Prostate gland (tissue), 2 donors: ENCODE measurements at regions not wholly inside any gene's neighbourhood (a gene's known extent, or its start where the extent isn't known, plus 50 kb on each side); places are given as distances from the start of the nearest gene placed in this dataset.
"Not testable (repeated sequence)": the region's sequence is repeated elsewhere in the genome, so short reads cannot be mapped to it uniquely, and the experiment has no call there.

Experiments used
- DNase-seq: peaks from one replicate; pipeline ENCODE4 v3.0.0-alpha.2; 2019; ENCODE audit warnings: low spot score
- H3K27ac ChIP-seq, 2 donors: fragments of 200-600 bp; sonication (generic); 2 replicates each; pipeline ENCODE4 v1.5.1; 2017 to 2019
- H3K27me3 ChIP-seq: fragments of 200-600 bp; sonication (generic); replicated peaks from 2 replicates; pipeline ENCODE4 v1.5.1; 2019; ENCODE audit not compliant: insufficient read depth
- H3K36me3 ChIP-seq, 2 donors: fragments of 200-600 bp; sonication (generic); 1 replicate in 1 of 2; 2 replicates in 1 of 2; pipeline versions ENCODE4 v1.5.1 to v1.8.1; 2017 to 2019
- H3K4me1 ChIP-seq: fragments of 200-600 bp; sonication (generic); replicated peaks from 2 replicates; pipeline ENCODE4 v1.5.1; 2019
- H3K4me3 ChIP-seq, 2 donors: fragments of 200-600 bp; sonication (generic); 2 replicates each; pipeline ENCODE4 v1.5.1; 2017 to 2019
- H3K9me3 ChIP-seq: fragments of 200-600 bp; sonication (generic); 2 replicates; pipeline ENCODE4 v1.5.1; 2017
- CTCF ChIP-seq, 4 experiments: fragments of 200-600 bp in 2 of 4; fragments of 450-650 bp in 2 of 4; sonication (generic) in 2 of 4; IDR thresholded peaks; 1 replicate in 3 of 4; 2 replicates in 1 of 4; pipeline ENCODE4 v1.5.1; 2016 to 2019; ENCODE audit warnings: antibody characterized with exemption in 4 of 4, mild to moderate bottlenecking in 2 of 4, moderate library complexity in 2 of 4
- POLR2A ChIP-seq: fragments of 450-650 bp; IDR thresholded peaks from one replicate; pipeline ENCODE4 v1.6.1; 2016; ENCODE audit warnings: antibody characterized with exemption, mild to moderate bottlenecking
- POLR2AphosphoS5 ChIP-seq: sonication (generic); formaldehyde crosslinking; IDR thresholded peaks from one replicate; pipeline ENCODE4 v1.6.1; 2017; ENCODE audit warnings: antibody characterized with exemption
- WGBS: methylation state at CpG from one replicate; pipeline ENCODE4 v1.1.5; 2018; 5-methylcytosine and 5-hydroxymethylcytosine counted together
- intact Hi-C: fragments of 100-400 bp; cut with DNase I; formaldehyde crosslinking; loops from one replicate; pipeline ENCODE4 v1.14.2; 2022

GRCh38 chr9:126069400-126069955, 257.2 kb upstream of the MVB12B start:
- Histone ChIP-seq H3K27me3 (peaks cover 2% of the 10 kb centered on the region), H3K27ac (no peak overlapping the region), H3K9me3 (no peaks in the 10 kb centered on the region), H3K4me1 (no peaks in the 10 kb centered on the region), H3K36me3 (no peaks in the 10 kb centered on the region), H3K4me3 (no peak overlapping the region)
- intact Hi-C loops = no loop called here
- 62% methylated on average over 9 of the region's 9 CpGs for WGBS
- no peak for DNase-seq
- TF ChIP-seq CTCF (IDR thresholded peaks at IDR 0.05) (no peak), POLR2AphosphoS5 (no peak), POLR2A (no peak)

- H3K27me3 ChIP-seq = peaks cover 2% of the 10 kb centered on the region
- WGBS = 83% methylated on average over 15 of the region's 15 CpGs
- TF ChIP-seq CTCF (IDR thresholded peaks at IDR 0.05) = no peak
- no peak for TF ChIP-seq POLR2AphosphoS5
- no peak for TF ChIP-seq POLR2A
Observed at GRCh38 chr9:126070058-126070655, 256.5 kb upstream of the MVB12B start.

GRCh38 chr9:126071076-126071750, 255.4 kb upstream of the MVB12B start:
- Histone ChIP-seq H3K27me3 (peaks cover 2% of the 10 kb centered on the region), H3K9me3 (no peaks in the 10 kb centered on the region), H3K4me3 (no peak overlapping the region), H3K27ac (no peak overlapping the region), H3K4me1 (no peaks in the 10 kb centered on the region), H3K36me3 (no peaks in the 10 kb centered on the region)
- 79% methylated on average over 13 of the region's 13 CpGs for WGBS
- DNase-seq = no peak
- intact Hi-C loops = no loop called here
- TF ChIP-seq CTCF (IDR thresholded peaks at IDR 0.05) (no peak), POLR2A (no peak), POLR2AphosphoS5 (no peak)

More at GRCh38 chr9:126070058-126070655, 256.5 kb upstream of the MVB12B start:
- no peak overlapping the region for H3K27ac ChIP-seq
- DNase-seq = no peak
- no peaks in the 10 kb centered on the region for H3K4me1 ChIP-seq
- no peaks in the 10 kb centered on the region for H3K9me3 ChIP-seq
- H3K4me3 ChIP-seq = no peak overlapping the region
- intact Hi-C loops = no loop called here
- H3K36me3 ChIP-seq = no peaks in the 10 kb centered on the region

- H3K27me3 ChIP-seq, H3K4me3 ChIP-seq, H3K36me3 ChIP-seq, H3K4me1 ChIP-seq, intact Hi-C loops, H3K27ac ChIP-seq, H3K9me3 ChIP-seq, DNase-seq: not testable (repeated sequence)
- 92% methylated on average over 12 of the region's 12 CpGs for WGBS
Observed at GRCh38 chr9:126077656-126078055, 249.0 kb upstream of the MVB12B start.

GRCh38 chr9:126080641-126081040, 246.0 kb upstream of the MVB12B start:
- WGBS = 76% methylated on average over 2 of the region's 2 CpGs
- no peak for DNase-seq
- intact Hi-C loops = no loop called here

More at GRCh38 chr9:126080641-126081040, 246.0 kb upstream of the MVB12B start:
- Histone ChIP-seq H3K9me3 (no peaks in the 10 kb centered on the region), H3K36me3 (no peaks in the 10 kb centered on the region), H3K27ac (no peak overlapping the region), H3K4me1 (no peaks in the 10 kb centered on the region), H3K27me3 (no peaks in the 10 kb centered on the region), H3K4me3 (no peak overlapping the region)
- TF ChIP-seq POLR2A (no peak), POLR2AphosphoS5 (no peak), CTCF (IDR thresholded peaks at IDR 0.05) (no peak)
